PFSK-1 (cell line): ENCODE measurements at regions not wholly inside any gene's neighbourhood (a gene's known extent, or its start where the extent isn't known, plus 50 kb on each side); places are given as distances from the start of the nearest gene placed in this dataset.

Source experiments
- FOXP2 ChIP-seq: optimal IDR thresholded peaks from 2 replicates; pipeline ENCODE3; 2011; ENCODE audit warnings: borderline replicate concordance, control low read depth, inconsistent platforms; ENCODE audit not compliant: insufficient read depth; ENCODE audit errors: extremely low read length, extremely low read depth
- POLR2AphosphoS5 ChIP-seq: IDR thresholded peaks from 2 replicates; pipeline ENCODE4 v1.6.1; 2012; ENCODE audit warnings: low read depth, mild to moderate bottlenecking, control low read depth, low read length, moderate library complexity
- SIN3A ChIP-seq: IDR thresholded peaks from 2 replicates; pipeline ENCODE4 v1.6.1; 2012; ENCODE audit warnings: mild to moderate bottlenecking, low read length, moderate library complexity, borderline replicate concordance; ENCODE audit not compliant: insufficient read depth
- TAF1 ChIP-seq: IDR thresholded peaks from 2 replicates; pipeline ENCODE4 v1.6.1; 2012; ENCODE audit warnings: low read length, control low read depth, borderline replicate concordance; ENCODE audit not compliant: insufficient read depth
- TF ChIP-seq, protein P1 (sequence below), 2 experiments: IDR thresholded peaks; 2 replicates each; pipeline versions ENCODE4 v1.6.1 to v1.8.0; 2011 to 2012; ENCODE audit warnings: low read depth in 2 of 2, low read length in 2 of 2, control low read depth in 1 of 2, inconsistent platforms in 1 of 2, mild to moderate bottlenecking in 1 of 2, moderate library complexity in 1 of 2; ENCODE audit not compliant: insufficient read depth in 1 of 2

- TF ChIP-seq, protein P1, sequence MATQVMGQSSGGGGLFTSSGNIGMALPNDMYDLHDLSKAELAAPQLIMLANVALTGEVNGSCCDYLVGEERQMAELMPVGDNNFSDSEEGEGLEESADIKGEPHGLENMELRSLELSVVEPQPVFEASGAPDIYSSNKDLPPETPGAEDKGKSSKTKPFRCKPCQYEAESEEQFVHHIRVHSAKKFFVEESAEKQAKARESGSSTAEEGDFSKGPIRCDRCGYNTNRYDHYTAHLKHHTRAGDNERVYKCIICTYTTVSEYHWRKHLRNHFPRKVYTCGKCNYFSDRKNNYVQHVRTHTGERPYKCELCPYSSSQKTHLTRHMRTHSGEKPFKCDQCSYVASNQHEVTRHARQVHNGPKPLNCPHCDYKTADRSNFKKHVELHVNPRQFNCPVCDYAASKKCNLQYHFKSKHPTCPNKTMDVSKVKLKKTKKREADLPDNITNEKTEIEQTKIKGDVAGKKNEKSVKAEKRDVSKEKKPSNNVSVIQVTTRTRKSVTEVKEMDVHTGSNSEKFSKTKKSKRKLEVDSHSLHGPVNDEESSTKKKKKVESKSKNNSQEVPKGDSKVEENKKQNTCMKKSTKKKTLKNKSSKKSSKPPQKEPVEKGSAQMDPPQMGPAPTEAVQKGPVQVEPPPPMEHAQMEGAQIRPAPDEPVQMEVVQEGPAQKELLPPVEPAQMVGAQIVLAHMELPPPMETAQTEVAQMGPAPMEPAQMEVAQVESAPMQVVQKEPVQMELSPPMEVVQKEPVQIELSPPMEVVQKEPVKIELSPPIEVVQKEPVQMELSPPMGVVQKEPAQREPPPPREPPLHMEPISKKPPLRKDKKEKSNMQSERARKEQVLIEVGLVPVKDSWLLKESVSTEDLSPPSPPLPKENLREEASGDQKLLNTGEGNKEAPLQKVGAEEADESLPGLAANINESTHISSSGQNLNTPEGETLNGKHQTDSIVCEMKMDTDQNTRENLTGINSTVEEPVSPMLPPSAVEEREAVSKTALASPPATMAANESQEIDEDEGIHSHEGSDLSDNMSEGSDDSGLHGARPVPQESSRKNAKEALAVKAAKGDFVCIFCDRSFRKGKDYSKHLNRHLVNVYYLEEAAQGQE (IDR thresholded peaks at IDR 0.05; ENCODE audit: insufficient read depth in 1 of 2, low read depth in 2 of 2, low read length in 2 of 2), result no peak
- no peak for TF ChIP-seq POLR2AphosphoS5
- no peak for TF ChIP-seq FOXP2
- TF ChIP-seq SIN3A, result no peak
- TF ChIP-seq TAF1, result no peak
Observed at GRCh38 chr6:11480541-11480940, 57.0 kb upstream of the TMEM170B start.

DNA sequence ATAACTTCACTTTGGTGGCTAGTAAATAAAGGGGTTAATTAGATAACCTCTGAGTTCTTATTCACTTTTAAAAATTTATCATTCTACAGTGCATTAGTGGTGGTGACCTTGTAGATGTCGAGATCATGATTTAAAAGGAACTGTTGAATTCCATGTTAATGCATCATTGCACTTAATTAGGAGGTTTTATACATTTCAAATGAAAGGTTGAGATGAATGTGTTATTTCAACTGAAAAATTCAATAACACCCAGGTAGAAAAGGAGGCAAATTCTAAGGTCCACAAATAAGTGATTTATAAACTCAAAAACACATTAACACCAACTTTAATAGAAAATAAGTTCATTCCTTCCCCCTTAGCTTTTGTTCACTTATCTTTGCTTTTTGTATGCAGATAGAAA, 58.3 kb upstream of the TMEM170B start:
- TF ChIP-seq FOXP2 (no peak), SIN3A (no peak), TAF1 (no peak), POLR2AphosphoS5 (no peak)
- TF ChIP-seq, protein P1 (IDR thresholded peaks at IDR 0.05; ENCODE audit: insufficient read depth in 1 of 2, low read depth in 2 of 2, low read length in 2 of 2), result no peak

DNA sequence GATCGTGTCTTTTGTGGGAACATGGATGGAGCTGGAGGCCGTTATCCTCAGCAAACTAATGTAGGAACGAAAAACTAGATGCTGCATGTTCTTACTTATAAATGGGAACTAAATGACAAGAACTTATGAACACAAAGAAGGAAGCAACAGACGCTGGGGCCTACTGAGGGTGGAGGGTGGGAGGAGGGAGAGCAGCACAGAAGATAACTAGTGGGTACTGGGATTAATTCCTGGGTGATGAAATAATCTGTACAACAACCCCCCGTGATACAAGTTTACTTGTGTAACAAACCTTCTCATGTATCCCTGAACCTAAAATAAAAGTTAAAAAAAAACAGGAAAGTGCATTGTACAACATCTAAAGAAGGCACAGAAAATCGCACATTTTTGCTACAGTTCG, 59.0 kb upstream of the TMEM170B start:
- TF ChIP-seq TAF1 (no peak), SIN3A (no peak)

GRCh38 chr6:11475016-11475415, 62.5 kb upstream of the TMEM170B start:
- no peak for TF ChIP-seq POLR2AphosphoS5
- no peak for TF ChIP-seq FOXP2
- TF ChIP-seq SIN3A, result no peak
- TF ChIP-seq, protein P1 (IDR thresholded peaks at IDR 0.05; ENCODE audit: insufficient read depth in 1 of 2, low read depth in 2 of 2, low read length in 2 of 2), result no peak
- TF ChIP-seq TAF1, result no peak

DNA sequence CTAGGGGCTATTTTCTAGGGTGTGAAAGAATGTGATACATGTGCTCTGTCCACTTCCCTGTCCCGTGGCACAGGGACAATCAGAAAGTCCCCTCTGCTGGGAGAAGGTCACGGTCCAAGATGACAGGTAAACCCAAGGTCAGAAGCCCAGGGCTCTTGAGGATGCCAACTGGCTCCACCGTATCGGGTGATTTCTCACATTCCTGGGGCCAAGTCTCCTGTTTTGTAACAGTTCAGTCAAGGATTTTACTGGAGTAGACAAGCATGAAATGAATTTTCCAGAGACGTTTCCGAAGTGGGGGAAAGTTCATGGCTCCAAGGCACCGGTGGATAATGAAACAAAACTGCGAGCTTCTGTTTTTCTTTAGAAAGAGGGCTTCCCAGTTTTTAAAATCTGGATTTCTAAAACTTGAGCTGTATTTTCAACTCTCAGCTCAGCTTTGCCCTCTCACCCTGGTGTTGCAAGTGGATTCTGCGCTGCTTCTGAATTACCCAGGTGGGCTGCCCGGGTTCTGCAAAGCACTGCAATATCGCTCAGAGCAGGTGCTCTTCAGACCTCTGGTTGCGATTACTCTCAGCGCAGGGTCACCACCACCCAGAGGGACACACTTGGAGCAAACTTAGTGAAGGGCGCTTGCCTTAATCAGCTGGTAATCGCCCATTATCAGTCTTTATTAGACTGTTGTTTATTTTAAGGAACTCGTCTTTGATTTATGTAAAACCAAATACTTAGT, 64.4 kb upstream of the TMEM170B start:
- TF ChIP-seq FOXP2 (no peak), SIN3A (no peak), TAF1 (no peak), POLR2AphosphoS5 (no peak)
- TF ChIP-seq, protein P1 (IDR thresholded peaks at IDR 0.05; ENCODE audit: insufficient read depth in 1 of 2, low read depth in 2 of 2, low read length in 2 of 2), result no peak
